G401.6 (cell line): ENCODE measurements at regions not wholly inside any gene's neighbourhood (a gene's known extent, or its start where the extent isn't known, plus 50 kb on each side); places are given as distances from the start of the nearest gene placed in this dataset.

Experiments used
- FAIRE-seq: peaks from 2 replicates; lab custom pipeline; 2012; peaks lifted over from hg19 to GRCh38; lab: Jason Lieb, UNC

GRCh38 chr18:56067969-56068671 is 480.1 kb upstream of the TCF4 start:
- FAIRE-seq: no peak

GRCh38 chr18:56067214-56067894 is 479.4 kb upstream of the TCF4 start:
- no peak for FAIRE-seq

- FAIRE-seq: no peak
Observed at GRCh38 chr18:56066524-56067213, 478.7 kb upstream of the TCF4 start.

GRCh38 chr18:56065086-56065485 is 477.1 kb upstream of the TCF4 start:
- no peak for FAIRE-seq

GRCh38 chr18:56062931-56063330 is 474.9 kb upstream of the TCF4 start:
- FAIRE-seq: no peak

GRCh38 chr18:56060967-56061541 is 473.1 kb upstream of the TCF4 start:
- no peak for FAIRE-seq

GRCh38 chr18:56052202-56052601 is 464.2 kb upstream of the TCF4 start:
- no peak for FAIRE-seq

- FAIRE-seq: no peak
Observed at GRCh38 chr18:56044239-56044638, 456.2 kb upstream of the TCF4 start.

- FAIRE-seq: no peak
Observed at GRCh38 chr18:56043641-56044061, 455.7 kb upstream of the TCF4 start.

GRCh38 chr18:56042915-56043536 is 455.0 kb upstream of the TCF4 start:
- FAIRE-seq: no peak

- no peak for FAIRE-seq
Observed at GRCh38 chr18:56038171-56039030, 450.4 kb upstream of the TCF4 start.

- no peak for FAIRE-seq
Observed at GRCh38 chr18:56036741-56037140, 448.7 kb upstream of the TCF4 start.

GRCh38 chr18:56035546-56035945 is 447.6 kb upstream of the TCF4 start:
- no peak for FAIRE-seq

GRCh38 chr18:56034949-56035348 is 447.0 kb upstream of the TCF4 start:
- FAIRE-seq: no peak

- no peak for FAIRE-seq
Observed at GRCh38 chr18:56030060-56030459, 442.1 kb upstream of the TCF4 start.

GRCh38 chr18:56028514-56028913 is 440.5 kb upstream of the TCF4 start:
- no peak for FAIRE-seq

GRCh38 chr18:56026509-56026908 is 438.5 kb upstream of the TCF4 start:
- FAIRE-seq: no peak

- FAIRE-seq: no peak
Observed at GRCh38 chr18:56021809-56022195, 433.8 kb upstream of the TCF4 start.

- no peak for FAIRE-seq
Observed at GRCh38 chr18:56021136-56021808, 433.3 kb upstream of the TCF4 start.

GRCh38 chr18:56019908-56020307 is 431.9 kb upstream of the TCF4 start:
- no peak for FAIRE-seq

- FAIRE-seq: no peak
Observed at GRCh38 chr18:56019156-56019555, 431.2 kb upstream of the TCF4 start.
